ENCODE measurements at regions not wholly inside any gene's neighbourhood (a gene's known extent, or its start where the extent isn't known, plus 50 kb on each side); places are given as distances from the start of the nearest gene placed in this dataset.

- no peak for TF ChIP-seq GATA2 (IDR thresholded peaks at IDR 0.05; ENCODE audit: low read depth, low read length)
- no peak for TF ChIP-seq GATA3 (IDR thresholded peaks at IDR 0.05; ENCODE audit: low read depth, low read length)
Measured at GRCh38 chr6:22910370-22910769, 341.0 kb downstream of the HDGFL1 start.

DNA sequence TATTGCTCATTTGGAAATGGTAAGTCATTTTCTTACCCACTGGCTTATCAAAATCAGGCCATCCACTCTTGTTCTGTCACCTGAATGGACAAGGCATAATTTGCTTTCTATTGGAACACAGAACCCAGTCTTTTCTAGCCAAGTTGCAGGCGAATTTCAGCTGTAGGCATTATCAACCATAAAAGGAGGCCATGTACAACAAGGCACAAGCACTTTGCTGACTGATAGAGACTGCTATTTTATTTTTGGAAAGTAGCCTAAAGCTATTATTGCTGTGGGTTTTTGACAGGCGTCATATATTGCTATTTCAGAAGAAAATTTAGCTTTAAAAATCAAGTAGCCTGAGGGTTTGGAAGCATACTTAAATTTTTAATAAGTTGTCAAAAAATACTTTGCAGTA, 344.2 kb downstream of the HDGFL1 start:
- no peak for TF ChIP-seq GATA2 (IDR thresholded peaks at IDR 0.05; ENCODE audit: low read depth, low read length)
- no peak for TF ChIP-seq GATA3 (IDR thresholded peaks at IDR 0.05; ENCODE audit: low read depth, low read length)

GRCh38 chr6:22917344-22917743, 348.0 kb downstream of the HDGFL1 start:
- TF ChIP-seq GATA3 (IDR thresholded peaks at IDR 0.05; ENCODE audit: low read depth, low read length) (no peak), GATA2 (IDR thresholded peaks at IDR 0.05; ENCODE audit: low read depth, low read length) (no peak)

DNA sequence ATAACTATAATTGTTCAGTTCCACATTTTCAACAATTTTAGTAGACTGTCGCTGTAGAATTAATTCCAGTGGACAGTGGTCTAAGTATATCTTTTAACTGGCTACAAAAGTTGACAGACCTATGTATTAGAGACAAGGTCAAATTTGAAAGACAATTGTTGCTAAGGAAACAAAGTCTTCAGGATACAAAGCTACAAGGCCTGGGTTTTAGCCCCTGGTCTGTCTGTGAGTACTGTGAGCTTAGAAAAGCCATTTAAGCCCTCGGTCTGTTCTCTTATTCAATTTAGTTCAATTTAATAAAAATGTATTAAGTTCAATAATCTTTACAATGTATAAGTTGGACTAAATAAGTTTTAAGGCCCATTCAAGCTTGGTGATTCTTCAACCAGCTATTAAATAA, 352.5 kb downstream of the HDGFL1 start:
- TF ChIP-seq GATA3 (IDR thresholded peaks at IDR 0.05; ENCODE audit: low read depth, low read length), result no peak
- no peak for TF ChIP-seq GATA2 (IDR thresholded peaks at IDR 0.05; ENCODE audit: low read depth, low read length)

GRCh38 chr6:22925304-22925835, 356.0 kb downstream of the HDGFL1 start:
- TF ChIP-seq GATA2 (IDR thresholded peaks at IDR 0.05; ENCODE audit: low read depth, low read length) (no peak), GATA3 (IDR thresholded peaks at IDR 0.05; ENCODE audit: low read depth, low read length) (no peak)

DNA sequence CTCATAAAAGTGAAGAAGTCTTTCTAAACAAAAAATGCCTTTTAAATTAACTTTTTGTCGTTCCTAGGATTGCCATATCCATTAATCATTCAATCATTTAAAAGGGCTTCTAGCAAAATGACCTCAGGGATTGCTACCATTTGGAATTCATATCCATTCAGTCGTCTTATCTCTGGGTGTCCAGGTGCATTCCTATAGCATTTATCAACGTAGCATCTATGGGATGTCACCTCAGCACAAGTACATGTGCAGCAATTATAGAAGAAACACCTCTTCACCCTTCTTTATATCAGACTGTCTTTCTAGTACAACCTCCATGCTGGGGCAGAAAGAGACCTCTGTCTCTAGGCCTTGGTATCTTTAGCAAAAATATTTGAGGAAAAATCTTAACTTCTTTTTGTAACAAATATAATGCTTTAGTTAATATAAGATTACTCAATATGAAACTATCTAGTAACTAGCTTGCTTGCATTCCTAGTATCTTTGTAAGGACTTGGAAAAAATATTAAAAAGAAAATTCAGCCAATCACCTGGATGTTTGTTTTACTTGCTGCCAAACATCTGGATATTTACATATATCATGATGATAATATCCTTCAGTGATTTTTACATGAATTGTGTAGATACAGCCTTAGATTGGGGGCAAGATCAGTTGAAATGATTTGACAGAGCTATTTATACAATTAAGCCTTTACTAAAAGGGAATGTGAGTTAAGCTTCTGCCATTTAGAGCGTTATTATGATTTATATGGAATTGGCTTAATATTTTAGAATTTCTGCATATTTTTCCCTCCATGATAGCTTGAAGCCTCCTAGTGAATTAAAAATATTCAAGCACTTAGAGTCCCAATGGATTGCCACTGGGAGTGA, 356.8 kb downstream of the HDGFL1 start:
- peak; percentile 58; the same call in 1 of the 2 replicates for TF ChIP-seq GATA2 (IDR thresholded peaks at IDR 0.05; ENCODE audit: low read depth, low read length)
- no peak; the same call in 1 of the 2 replicates for TF ChIP-seq GATA3 (IDR thresholded peaks at IDR 0.05; ENCODE audit: low read depth, low read length)

GRCh38 chr6:22926790-22927354, 357.5 kb downstream of the HDGFL1 start:
- peak; percentile 36; the same call in 1 of the 2 replicates for TF ChIP-seq GATA2 (IDR thresholded peaks at IDR 0.05; ENCODE audit: low read depth, low read length)
- TF ChIP-seq GATA3 (IDR thresholded peaks at IDR 0.05; ENCODE audit: low read depth, low read length), result peak; percentile 75

GRCh38 chr6:22928775-22929174, 359.4 kb downstream of the HDGFL1 start:
- TF ChIP-seq GATA2 (IDR thresholded peaks at IDR 0.05; ENCODE audit: low read depth, low read length) (no peak), GATA3 (IDR thresholded peaks at IDR 0.05; ENCODE audit: low read depth, low read length) (no peak)

DNA sequence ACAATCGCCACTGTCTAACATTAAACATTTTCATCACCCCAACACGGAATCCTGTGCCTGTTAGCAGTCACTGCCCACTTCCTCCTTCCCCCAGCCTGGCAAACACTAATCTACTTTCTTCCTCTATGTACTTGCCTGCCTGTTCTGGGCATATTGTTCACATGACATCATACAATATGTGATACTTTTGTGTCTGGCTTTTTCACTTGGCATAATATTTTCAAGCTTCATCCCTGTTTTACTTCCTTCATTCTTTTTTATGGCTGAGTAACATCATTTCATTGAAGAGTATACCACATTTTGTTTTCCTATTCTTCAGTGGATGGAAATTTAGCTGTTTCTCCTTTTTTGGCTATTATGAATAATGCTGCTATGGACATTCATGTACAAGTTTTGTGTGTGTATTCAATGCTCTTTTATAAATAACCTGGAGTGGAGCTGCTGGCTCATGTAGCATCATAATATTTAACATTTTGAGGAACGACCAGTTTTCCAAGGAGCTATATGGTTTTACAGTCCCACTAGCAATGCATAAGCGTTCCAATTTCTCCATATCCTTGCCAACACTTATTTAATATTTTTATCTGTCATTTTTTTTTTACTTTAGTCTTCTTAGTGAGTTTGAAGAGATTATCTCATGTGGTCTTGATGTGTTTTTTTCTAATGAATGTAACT, 360.1 kb downstream of the HDGFL1 start:
- TF ChIP-seq GATA2 (IDR thresholded peaks at IDR 0.05; ENCODE audit: low read depth, low read length) (no peak), GATA3 (IDR thresholded peaks at IDR 0.05; ENCODE audit: low read depth, low read length) (no peak)

- no peak for TF ChIP-seq GATA3 (IDR thresholded peaks at IDR 0.05; ENCODE audit: low read depth, low read length)
- TF ChIP-seq GATA2 (IDR thresholded peaks at IDR 0.05; ENCODE audit: low read depth, low read length), result no peak
Measured at GRCh38 chr6:22940581-22941290, 371.4 kb downstream of the HDGFL1 start.

DNA sequence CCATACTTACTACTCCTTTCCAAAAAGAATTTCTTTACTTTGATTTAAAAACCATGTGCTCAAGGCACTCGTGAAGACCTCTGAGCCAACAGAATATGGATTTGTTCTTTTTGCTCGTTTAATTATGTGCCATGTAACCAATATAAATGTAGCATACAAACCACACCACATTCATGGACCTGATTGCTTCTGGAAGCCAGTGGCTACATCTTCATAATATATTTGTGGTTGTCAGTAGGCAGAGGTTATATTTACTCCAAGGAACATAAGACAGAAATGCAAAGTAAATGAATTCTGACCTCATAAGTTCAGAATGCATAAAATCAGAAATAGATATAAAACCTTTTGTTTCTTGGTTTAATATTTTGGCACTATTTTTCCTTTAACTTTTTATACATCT, 373.0 kb downstream of the HDGFL1 start:
- TF ChIP-seq GATA2 (IDR thresholded peaks at IDR 0.05; ENCODE audit: low read depth, low read length) (no peak), GATA3 (IDR thresholded peaks at IDR 0.05; ENCODE audit: low read depth, low read length) (no peak)

GRCh38 chr6:22943327-22943726, 374.0 kb downstream of the HDGFL1 start:
- TF ChIP-seq GATA2 (IDR thresholded peaks at IDR 0.05; ENCODE audit: low read depth, low read length) (no peak), GATA3 (IDR thresholded peaks at IDR 0.05; ENCODE audit: low read depth, low read length) (no peak)

GRCh38 chr6:22949967-22950366, 380.6 kb downstream of the HDGFL1 start:
- no peak for TF ChIP-seq GATA3 (IDR thresholded peaks at IDR 0.05; ENCODE audit: low read depth, low read length)
- TF ChIP-seq GATA2 (IDR thresholded peaks at IDR 0.05; ENCODE audit: low read depth, low read length), result no peak

GRCh38 chr6:22952097-22952496, 382.7 kb downstream of the HDGFL1 start:
- TF ChIP-seq GATA2 (IDR thresholded peaks at IDR 0.05; ENCODE audit: low read depth, low read length) (no peak), GATA3 (IDR thresholded peaks at IDR 0.05; ENCODE audit: low read depth, low read length) (no peak)
